PC-9 (cell line): ENCODE measurements at regions not wholly inside any gene's neighbourhood (a gene's known extent, or its start where the extent isn't known, plus 50 kb on each side); places are given as distances from the start of the nearest gene placed in this dataset.

Experiments
- BruUV-seq: library from RNA; stranded (reverse); fragments of 400-500 nt; replicated peaks from 2 replicates; lab custom pipeline; 2021; lab: Mats Ljungman, UMichigan
- CTCF ChIA-PET: fragments of 300-600 bp; sonication (Branson Sonifier 250); formaldehyde crosslinking; loops from one replicate; lab custom pipeline; 2022; ENCODE audit warnings: antibody characterized with exemption; lab: Charles Lee
- POLR2A ChIA-PET: fragments of 300-600 bp; sonication (Branson Sonifier 250); formaldehyde crosslinking; loops from one replicate; lab custom pipeline; 2022; ENCODE audit warnings: antibody characterized with exemption; ENCODE audit not compliant: unreplicated experiment; lab: Charles Lee
- DNase-seq, 2 experiments: peaks; one replicate each; pipeline versions ENCODE4 v3.0.0 to v3.0.0-alpha.2; 2015 to 2022; ENCODE audit warnings: mixed read lengths in 1 of 2
- H2AFZ ChIP-seq: fragments of 200-600 bp; sonication (generic); 2 replicates; pipeline ENCODE4 v1.8.1; 2017; ENCODE audit warnings: antibody characterized with exemption
- H3F3A ChIP-seq: fragments of 200-600 bp; sonication (generic); 2 replicates; pipeline ENCODE4 v1.8.1; 2017; ENCODE audit warnings: antibody characterized with exemption, mild to moderate bottlenecking, low read depth; ENCODE audit not compliant: insufficient read depth
- H3K27ac ChIP-seq: fragments of 200-600 bp; sonication (generic); 2 replicates; pipeline ENCODE4 v1.6.1; 2016; ENCODE audit warnings: mixed run types
- H3K27me3 ChIP-seq: fragments of 200-600 bp; sonication (generic); 2 replicates; pipeline ENCODE4 v1.6.1; 2016; ENCODE audit warnings: low read depth, mixed run types; ENCODE audit not compliant: insufficient read depth
- H3K36me3 ChIP-seq: fragments of 200-600 bp; sonication (generic); 2 replicates; pipeline ENCODE4 v1.6.1; 2016; ENCODE audit warnings: low read depth, mixed run types
- H3K4me1 ChIP-seq: fragments of 200-600 bp; sonication (generic); replicated peaks from 2 replicates; pipeline ENCODE4 v1.6.1; 2016; ENCODE audit warnings: mixed run types; ENCODE audit not compliant: insufficient read depth
- H3K4me2 ChIP-seq: fragments of 200-600 bp; sonication (generic); 2 replicates; pipeline ENCODE4 v1.6.1; 2017; ENCODE audit warnings: mixed run types
- H3K4me3 ChIP-seq: fragments of 200-600 bp; sonication (generic); 2 replicates; pipeline ENCODE4 v1.6.1; 2016; ENCODE audit warnings: mixed run types
- H3K79me2 ChIP-seq: fragments of 200-600 bp; sonication (generic); 2 replicates; pipeline ENCODE4 v1.6.1; 2017; ENCODE audit warnings: low read depth, mixed run types
- H3K9me2 ChIP-seq: fragments of 200-600 bp; sonication (generic); 2 replicates; pipeline ENCODE4 v1.8.1; 2017; ENCODE audit warnings: mild to moderate bottlenecking; ENCODE audit not compliant: insufficient read depth
- H3K9me3 ChIP-seq: fragments of 200-600 bp; sonication (generic); 2 replicates; pipeline ENCODE4 v1.8.1; 2016; ENCODE audit warnings: low read depth; ENCODE audit not compliant: insufficient read depth
- H4K20me1 ChIP-seq: fragments of 200-600 bp; sonication (generic); 2 replicates; pipeline ENCODE4 v1.8.1; 2017; ENCODE audit not compliant: insufficient read depth
- EZH2 ChIP-seq: fragments of 200-600 bp; sonication (generic); IDR thresholded peaks from 2 replicates; pipeline ENCODE4 v1.8.0; 2017; ENCODE audit warnings: antibody characterized with exemption, low read depth
- intact Hi-C: fragments of 100-400 bp; cut with micrococcal nuclease; formaldehyde crosslinking; loops from one replicate; pipeline ENCODE4 v1.10.0; 2022; ENCODE audit not compliant: unreplicated experiment
- TF ChIP-seq, protein P1 (sequence below): fragments of 200-600 bp; sonication (generic); conservative IDR thresholded peaks from 2 replicates; pipeline ENCODE4 v1.6.1; 2017; ENCODE audit warnings: mixed run types, antibody characterized with exemption, mild to moderate bottlenecking, moderate library complexity

GRCh38 chr7:89813081-89813480 lies 341.2 kb upstream of the STEAP1 start:
- intact Hi-C loops: no loop called here
- DNase-seq: no peak
- Histone ChIP-seq H3K9me2 (no peaks in the 10 kb centered on the region), H3K36me3 (no peaks in the 10 kb centered on the region), H2AFZ (no peak overlapping the region), H3K79me2 (no peaks in the 10 kb centered on the region), H3K4me2 (no peak overlapping the region), H3K27me3 (no peaks in the 10 kb centered on the region), H3F3A (no peaks in the 10 kb centered on the region), H3K4me1 (no peaks in the 10 kb centered on the region), H4K20me1 (no peaks in the 10 kb centered on the region), H3K9me3 (no peaks in the 10 kb centered on the region), H3K4me3 (no peak overlapping the region), H3K27ac (no peak overlapping the region)
- ChIA-PET CTCF (no interaction called here), POLR2A (no interaction called here)
- no TSS peak for BruUV-seq
- TF ChIP-seq EZH2: no peak
- TF ChIP-seq, protein P1, sequence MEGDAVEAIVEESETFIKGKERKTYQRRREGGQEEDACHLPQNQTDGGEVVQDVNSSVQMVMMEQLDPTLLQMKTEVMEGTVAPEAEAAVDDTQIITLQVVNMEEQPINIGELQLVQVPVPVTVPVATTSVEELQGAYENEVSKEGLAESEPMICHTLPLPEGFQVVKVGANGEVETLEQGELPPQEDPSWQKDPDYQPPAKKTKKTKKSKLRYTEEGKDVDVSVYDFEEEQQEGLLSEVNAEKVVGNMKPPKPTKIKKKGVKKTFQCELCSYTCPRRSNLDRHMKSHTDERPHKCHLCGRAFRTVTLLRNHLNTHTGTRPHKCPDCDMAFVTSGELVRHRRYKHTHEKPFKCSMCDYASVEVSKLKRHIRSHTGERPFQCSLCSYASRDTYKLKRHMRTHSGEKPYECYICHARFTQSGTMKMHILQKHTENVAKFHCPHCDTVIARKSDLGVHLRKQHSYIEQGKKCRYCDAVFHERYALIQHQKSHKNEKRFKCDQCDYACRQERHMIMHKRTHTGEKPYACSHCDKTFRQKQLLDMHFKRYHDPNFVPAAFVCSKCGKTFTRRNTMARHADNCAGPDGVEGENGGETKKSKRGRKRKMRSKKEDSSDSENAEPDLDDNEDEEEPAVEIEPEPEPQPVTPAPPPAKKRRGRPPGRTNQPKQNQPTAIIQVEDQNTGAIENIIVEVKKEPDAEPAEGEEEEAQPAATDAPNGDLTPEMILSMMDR: no peak

DNA sequence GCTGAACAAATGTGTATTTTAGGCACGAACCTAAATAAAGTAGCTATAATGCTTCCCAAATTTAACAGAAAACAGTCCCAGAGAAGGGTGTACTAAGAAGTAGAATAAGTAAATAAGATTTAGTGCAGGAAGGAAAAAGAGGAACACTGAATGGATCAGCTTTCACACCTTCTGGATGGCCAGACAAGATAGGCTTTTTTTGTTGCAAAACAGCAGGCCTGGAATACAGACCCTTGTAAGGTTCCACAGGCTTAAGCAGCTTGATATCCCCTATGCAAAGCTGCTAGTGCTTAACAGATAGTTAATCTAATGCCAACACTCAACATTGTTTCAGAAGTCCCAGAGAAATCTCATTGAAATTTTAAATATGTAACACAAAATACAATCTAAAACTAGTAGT lies 328.1 kb upstream of the STEAP1 start:
- no peak for DNase-seq
- no peak overlapping the region for H3K4me2 ChIP-seq
- H4K20me1 ChIP-seq: no peaks in the 10 kb centered on the region
- no TSS peak for BruUV-seq
- intact Hi-C loops: no loop called here
- POLR2A ChIA-PET: no interaction called here
- no peaks in the 10 kb centered on the region for H3K36me3 ChIP-seq
- H3F3A ChIP-seq: no peaks in the 10 kb centered on the region
- H3K4me3 ChIP-seq: no peak overlapping the region
- H3K9me3 ChIP-seq: no peaks in the 10 kb centered on the region
- no peaks in the 10 kb centered on the region for H3K4me1 ChIP-seq
- CTCF ChIA-PET: no interaction called here
- H2AFZ ChIP-seq: no peak overlapping the region
- H3K27me3 ChIP-seq: no peaks in the 10 kb centered on the region
- no peaks in the 10 kb centered on the region for H3K9me2 ChIP-seq
- H3K27ac ChIP-seq: no peak overlapping the region
- H3K79me2 ChIP-seq: no peaks in the 10 kb centered on the region
- TF ChIP-seq, protein P1: no peak
- no peak for TF ChIP-seq EZH2

GRCh38 chr7:89826557-89826956 lies 327.7 kb upstream of the STEAP1 start:
- no peak overlapping the region for H3K4me3 ChIP-seq
- no peaks in the 10 kb centered on the region for H3F3A ChIP-seq
- no TSS peak for BruUV-seq
- H2AFZ ChIP-seq: no peak overlapping the region
- ChIA-PET CTCF (no interaction called here), POLR2A (no interaction called here)
- intact Hi-C loops: no loop called here
- no peaks in the 10 kb centered on the region for H3K4me1 ChIP-seq
- H3K79me2 ChIP-seq: no peaks in the 10 kb centered on the region
- H4K20me1 ChIP-seq: no peaks in the 10 kb centered on the region
- no peak overlapping the region for H3K4me2 ChIP-seq
- no peaks in the 10 kb centered on the region for H3K9me3 ChIP-seq
- H3K27me3 ChIP-seq: no peaks in the 10 kb centered on the region
- no peaks in the 10 kb centered on the region for H3K36me3 ChIP-seq
- H3K27ac ChIP-seq: no peak overlapping the region
- no peak for DNase-seq
- no peaks in the 10 kb centered on the region for H3K9me2 ChIP-seq
- TF ChIP-seq EZH2: no peak
- TF ChIP-seq, protein P1: no peak
